ENCODE measurements at regions not wholly inside any gene's neighbourhood (a gene's known extent, or its start where the extent isn't known, plus 50 kb on each side); places are given as distances from the start of the nearest gene placed in this dataset.
"Not testable (repeated sequence)": the region's sequence is repeated elsewhere in the genome, so short reads cannot be mapped to it uniquely, and the experiment has no call there.

- H3K27ac ChIP-seq (ENCODE audit: low read depth, low read length), result no peak overlapping the region
- H3K4me1 ChIP-seq (ENCODE audit: control insufficient read depth in 1 of 2, insufficient read depth in 2 of 2, low read length in 2 of 2), result no peaks in the 10 kb centered on the region
- no peak overlapping the region for H3K4me3 ChIP-seq (ENCODE audit: low read depth in 1 of 2, low read length in 2 of 2)
- H3K27me3 ChIP-seq (ENCODE audit: control insufficient read depth in 1 of 2, insufficient read depth in 2 of 2, low read length in 2 of 2), result no peaks in the 10 kb centered on the region
- H3K9me3 ChIP-seq (ENCODE audit: control insufficient read depth in 1 of 2, low read length in 2 of 2), result no peaks in the 10 kb centered on the region
- H3K9ac ChIP-seq (ENCODE audit: low read depth in 1 of 2, low read length in 2 of 2), result no peak overlapping the region
- no peaks in the 10 kb centered on the region for H3K36me3 ChIP-seq (ENCODE audit: control insufficient read depth in 1 of 2, insufficient read depth in 2 of 2, low read length in 2 of 2)
These were observed 222.1 kb upstream of the FAT3 start for GRCh38 chr11:92002568-92002967.

- Histone ChIP-seq H3K27me3 (ENCODE audit: control insufficient read depth in 1 of 2, insufficient read depth in 2 of 2, low read length in 2 of 2) (no peaks in the 10 kb centered on the region), H3K4me3 (ENCODE audit: low read depth in 1 of 2, low read length in 2 of 2) (no peak overlapping the region), H3K4me1 (ENCODE audit: control insufficient read depth in 1 of 2, insufficient read depth in 2 of 2, low read length in 2 of 2) (no peaks in the 10 kb centered on the region), H3K9me3 (ENCODE audit: control insufficient read depth in 1 of 2, low read length in 2 of 2) (no peaks in the 10 kb centered on the region), H3K9ac (ENCODE audit: low read depth in 1 of 2, low read length in 2 of 2) (no peak overlapping the region), H3K36me3 (ENCODE audit: control insufficient read depth in 1 of 2, insufficient read depth in 2 of 2, low read length in 2 of 2) (no peaks in the 10 kb centered on the region), H3K27ac (ENCODE audit: low read depth, low read length) (no peak overlapping the region)
These were observed 226.1 kb upstream of the FAT3 start for GRCh38 chr11:91998481-91998880.

GRCh38 chr11:91997226-91997625 is 227.4 kb upstream of the FAT3 start:
- Histone ChIP-seq H3K9me3 (ENCODE audit: control insufficient read depth in 1 of 2, low read length in 2 of 2) (no peaks in the 10 kb centered on the region), H3K9ac (ENCODE audit: low read depth in 1 of 2, low read length in 2 of 2) (no peak overlapping the region), H3K27ac (ENCODE audit: low read depth, low read length) (no peak overlapping the region), H3K36me3 (ENCODE audit: control insufficient read depth in 1 of 2, insufficient read depth in 2 of 2, low read length in 2 of 2) (no peaks in the 10 kb centered on the region), H3K27me3 (ENCODE audit: control insufficient read depth in 1 of 2, insufficient read depth in 2 of 2, low read length in 2 of 2) (no peaks in the 10 kb centered on the region), H3K4me1 (ENCODE audit: control insufficient read depth in 1 of 2, insufficient read depth in 2 of 2, low read length in 2 of 2) (no peaks in the 10 kb centered on the region), H3K4me3 (ENCODE audit: low read depth in 1 of 2, low read length in 2 of 2) (no peak overlapping the region)

- H3K9ac ChIP-seq (ENCODE audit: low read depth in 1 of 2, low read length in 2 of 2), result no peak overlapping the region
- no peaks in the 10 kb centered on the region for H3K36me3 ChIP-seq (ENCODE audit: control insufficient read depth in 1 of 2, insufficient read depth in 2 of 2, low read length in 2 of 2)
- H3K27ac ChIP-seq (ENCODE audit: low read depth, low read length), result no peak overlapping the region
- H3K9me3 ChIP-seq (ENCODE audit: control insufficient read depth in 1 of 2, low read length in 2 of 2), result no peaks in the 10 kb centered on the region
- H3K27me3 ChIP-seq (ENCODE audit: control insufficient read depth in 1 of 2, insufficient read depth in 2 of 2, low read length in 2 of 2), result no peaks in the 10 kb centered on the region
- H3K4me3 ChIP-seq (ENCODE audit: low read depth in 1 of 2, low read length in 2 of 2), result no peak overlapping the region
- no peaks in the 10 kb centered on the region for H3K4me1 ChIP-seq (ENCODE audit: control insufficient read depth in 1 of 2, insufficient read depth in 2 of 2, low read length in 2 of 2)
These were observed 228.1 kb upstream of the FAT3 start for GRCh38 chr11:91996526-91996925.

GRCh38 chr11:91988443-91988842 is 236.2 kb upstream of the FAT3 start:
- not testable (repeated sequence) for H3K36me3 ChIP-seq (ENCODE audit: control insufficient read depth in 1 of 2, insufficient read depth in 2 of 2, low read length in 2 of 2); H3K4me1 ChIP-seq (ENCODE audit: control insufficient read depth in 1 of 2, insufficient read depth in 2 of 2, low read length in 2 of 2); H3K9ac ChIP-seq (ENCODE audit: low read depth in 1 of 2, low read length in 2 of 2); H3K27ac ChIP-seq (ENCODE audit: low read depth, low read length); H3K9me3 ChIP-seq (ENCODE audit: control insufficient read depth in 1 of 2, low read length in 2 of 2); H3K4me3 ChIP-seq (ENCODE audit: low read depth in 1 of 2, low read length in 2 of 2); H3K27me3 ChIP-seq (ENCODE audit: control insufficient read depth in 1 of 2, insufficient read depth in 2 of 2, low read length in 2 of 2)

GRCh38 chr11:91986218-91986617 is 238.4 kb upstream of the FAT3 start:
- H3K4me3 ChIP-seq (ENCODE audit: low read depth in 1 of 2, low read length in 2 of 2), result no peak overlapping the region
- no peaks in the 10 kb centered on the region for H3K27me3 ChIP-seq (ENCODE audit: control insufficient read depth in 1 of 2, insufficient read depth in 2 of 2, low read length in 2 of 2)
- no peaks in the 10 kb centered on the region for H3K36me3 ChIP-seq (ENCODE audit: control insufficient read depth in 1 of 2, insufficient read depth in 2 of 2, low read length in 2 of 2)
- H3K4me1 ChIP-seq (ENCODE audit: control insufficient read depth in 1 of 2, insufficient read depth in 2 of 2, low read length in 2 of 2), result no peaks in the 10 kb centered on the region
- H3K9me3 ChIP-seq (ENCODE audit: control insufficient read depth in 1 of 2, low read length in 2 of 2), result no peaks in the 10 kb centered on the region
- no peak overlapping the region for H3K27ac ChIP-seq (ENCODE audit: low read depth, low read length)
- H3K9ac ChIP-seq (ENCODE audit: low read depth in 1 of 2, low read length in 2 of 2), result no peak overlapping the region

- Histone ChIP-seq H3K4me1 (ENCODE audit: control insufficient read depth in 1 of 2, insufficient read depth in 2 of 2, low read length in 2 of 2) (no peaks in the 10 kb centered on the region), H3K36me3 (ENCODE audit: control insufficient read depth in 1 of 2, insufficient read depth in 2 of 2, low read length in 2 of 2) (no peaks in the 10 kb centered on the region), H3K27ac (ENCODE audit: low read depth, low read length) (no peak overlapping the region), H3K9me3 (ENCODE audit: control insufficient read depth in 1 of 2, low read length in 2 of 2) (no peaks in the 10 kb centered on the region), H3K9ac (ENCODE audit: low read depth in 1 of 2, low read length in 2 of 2) (no peak overlapping the region), H3K27me3 (ENCODE audit: control insufficient read depth in 1 of 2, insufficient read depth in 2 of 2, low read length in 2 of 2) (no peaks in the 10 kb centered on the region), H3K4me3 (ENCODE audit: low read depth in 1 of 2, low read length in 2 of 2) (no peak overlapping the region)
These were observed 240.5 kb upstream of the FAT3 start for GRCh38 chr11:91984033-91984584.

GRCh38 chr11:91981995-91982394 is 242.6 kb upstream of the FAT3 start:
- no peaks in the 10 kb centered on the region for H3K9me3 ChIP-seq (ENCODE audit: control insufficient read depth in 1 of 2, low read length in 2 of 2)
- no peaks in the 10 kb centered on the region for H3K27me3 ChIP-seq (ENCODE audit: control insufficient read depth in 1 of 2, insufficient read depth in 2 of 2, low read length in 2 of 2)
- no peak overlapping the region for H3K4me3 ChIP-seq (ENCODE audit: low read depth in 1 of 2, low read length in 2 of 2)
- no peak overlapping the region for H3K9ac ChIP-seq (ENCODE audit: low read depth in 1 of 2, low read length in 2 of 2)
- no peak overlapping the region for H3K27ac ChIP-seq (ENCODE audit: low read depth, low read length)
- H3K36me3 ChIP-seq (ENCODE audit: control insufficient read depth in 1 of 2, insufficient read depth in 2 of 2, low read length in 2 of 2), result no peaks in the 10 kb centered on the region
- H3K4me1 ChIP-seq (ENCODE audit: control insufficient read depth in 1 of 2, insufficient read depth in 2 of 2, low read length in 2 of 2), result no peaks in the 10 kb centered on the region

- no peaks in the 10 kb centered on the region for H3K36me3 ChIP-seq (ENCODE audit: control insufficient read depth in 1 of 2, insufficient read depth in 2 of 2, low read length in 2 of 2)
- no peak overlapping the region for H3K4me3 ChIP-seq (ENCODE audit: low read depth in 1 of 2, low read length in 2 of 2)
- H3K9me3 ChIP-seq (ENCODE audit: control insufficient read depth in 1 of 2, low read length in 2 of 2), result no peaks in the 10 kb centered on the region
- no peak overlapping the region for H3K9ac ChIP-seq (ENCODE audit: low read depth in 1 of 2, low read length in 2 of 2)
- H3K27ac ChIP-seq (ENCODE audit: low read depth, low read length), result no peak overlapping the region
- no peaks in the 10 kb centered on the region for H3K27me3 ChIP-seq (ENCODE audit: control insufficient read depth in 1 of 2, insufficient read depth in 2 of 2, low read length in 2 of 2)
- no peaks in the 10 kb centered on the region for H3K4me1 ChIP-seq (ENCODE audit: control insufficient read depth in 1 of 2, insufficient read depth in 2 of 2, low read length in 2 of 2)
These were observed 244.8 kb upstream of the FAT3 start for GRCh38 chr11:91979775-91980174.

GRCh38 chr11:91978747-91979146 is 245.9 kb upstream of the FAT3 start:
- H3K4me1 ChIP-seq (ENCODE audit: control insufficient read depth in 1 of 2, insufficient read depth in 2 of 2, low read length in 2 of 2), result no peaks in the 10 kb centered on the region
- H3K9ac ChIP-seq (ENCODE audit: low read depth in 1 of 2, low read length in 2 of 2), result no peak overlapping the region
- H3K27me3 ChIP-seq (ENCODE audit: control insufficient read depth in 1 of 2, insufficient read depth in 2 of 2, low read length in 2 of 2), result no peaks in the 10 kb centered on the region
- no peaks in the 10 kb centered on the region for H3K36me3 ChIP-seq (ENCODE audit: control insufficient read depth in 1 of 2, insufficient read depth in 2 of 2, low read length in 2 of 2)
- no peak overlapping the region for H3K4me3 ChIP-seq (ENCODE audit: low read depth in 1 of 2, low read length in 2 of 2)
- no peak overlapping the region for H3K27ac ChIP-seq (ENCODE audit: low read depth, low read length)
- H3K9me3 ChIP-seq (ENCODE audit: control insufficient read depth in 1 of 2, low read length in 2 of 2), result no peaks in the 10 kb centered on the region

GRCh38 chr11:91972665-91973266 is 251.9 kb upstream of the FAT3 start:
- no peak overlapping the region for H3K9ac ChIP-seq (ENCODE audit: low read depth in 1 of 2, low read length in 2 of 2)
- H3K9me3 ChIP-seq (ENCODE audit: control insufficient read depth in 1 of 2, low read length in 2 of 2), result no peaks in the 10 kb centered on the region
- H3K4me3 ChIP-seq (ENCODE audit: low read depth in 1 of 2, low read length in 2 of 2), result no peak overlapping the region
- no peaks in the 10 kb centered on the region for H3K4me1 ChIP-seq (ENCODE audit: control insufficient read depth in 1 of 2, insufficient read depth in 2 of 2, low read length in 2 of 2)
- no peaks in the 10 kb centered on the region for H3K36me3 ChIP-seq (ENCODE audit: control insufficient read depth in 1 of 2, insufficient read depth in 2 of 2, low read length in 2 of 2)
- no peaks in the 10 kb centered on the region for H3K27me3 ChIP-seq (ENCODE audit: control insufficient read depth in 1 of 2, insufficient read depth in 2 of 2, low read length in 2 of 2)
- no peak overlapping the region for H3K27ac ChIP-seq (ENCODE audit: low read depth, low read length)

Measured in duodenal mucosa (tissue), 2 donors.